ENCODE measurements at regions not wholly inside any gene's neighbourhood (a gene's known extent, or its start where the extent isn't known, plus 50 kb on each side); places are given as distances from the start of the nearest gene placed in this dataset.

DNA sequence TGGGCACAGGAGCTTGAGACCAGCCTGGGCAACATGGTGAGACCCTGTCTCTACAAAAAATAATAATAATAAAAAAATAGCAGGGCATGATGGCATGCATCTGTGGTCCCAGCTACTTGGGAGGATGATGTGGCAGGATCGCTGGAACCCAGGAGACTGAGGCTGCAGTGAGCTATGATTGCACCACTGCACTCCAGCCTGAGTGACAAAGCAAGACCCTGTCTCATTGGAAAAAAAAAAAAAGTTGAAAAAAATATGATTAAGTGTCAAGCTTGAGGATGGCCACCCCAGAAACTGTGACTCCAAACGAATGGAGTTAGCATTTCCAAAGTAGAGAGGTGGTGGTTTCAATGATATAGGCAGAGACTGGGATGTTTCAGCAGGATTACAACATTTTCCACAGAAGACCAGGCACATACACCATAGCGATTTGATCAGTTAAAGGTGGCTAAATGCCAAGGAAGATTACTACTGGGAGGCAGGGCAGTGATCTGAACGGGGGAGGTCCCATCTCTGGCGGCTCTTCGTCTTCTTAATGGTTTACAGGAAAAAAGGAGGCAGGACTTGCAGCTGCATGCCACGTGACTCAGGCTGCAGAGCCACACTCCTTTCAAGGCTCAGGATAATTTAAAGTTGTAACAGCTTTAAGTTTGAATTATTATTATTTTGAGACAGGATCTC lies 250.6 kb upstream of the GALNT17 start:
- Mint-ChIP-seq H3K27ac (no peak overlapping the region), H3K9me3 (peaks cover 0 to 27% (median 6%) of the 10 kb centered on the region in 7 donors), H3K4me1 (no peaks in the 10 kb centered on the region), H3K36me3 (no peaks in the 10 kb centered on the region), H3K4me3 (no peak overlapping the region), H3K27me3 (ENCODE audit: low read depth in 3 of 3) (peaks cover 0 to 1% (median 0%) of the 10 kb centered on the region in 3 donors)
- TF ChIP-seq, protein P1, sequence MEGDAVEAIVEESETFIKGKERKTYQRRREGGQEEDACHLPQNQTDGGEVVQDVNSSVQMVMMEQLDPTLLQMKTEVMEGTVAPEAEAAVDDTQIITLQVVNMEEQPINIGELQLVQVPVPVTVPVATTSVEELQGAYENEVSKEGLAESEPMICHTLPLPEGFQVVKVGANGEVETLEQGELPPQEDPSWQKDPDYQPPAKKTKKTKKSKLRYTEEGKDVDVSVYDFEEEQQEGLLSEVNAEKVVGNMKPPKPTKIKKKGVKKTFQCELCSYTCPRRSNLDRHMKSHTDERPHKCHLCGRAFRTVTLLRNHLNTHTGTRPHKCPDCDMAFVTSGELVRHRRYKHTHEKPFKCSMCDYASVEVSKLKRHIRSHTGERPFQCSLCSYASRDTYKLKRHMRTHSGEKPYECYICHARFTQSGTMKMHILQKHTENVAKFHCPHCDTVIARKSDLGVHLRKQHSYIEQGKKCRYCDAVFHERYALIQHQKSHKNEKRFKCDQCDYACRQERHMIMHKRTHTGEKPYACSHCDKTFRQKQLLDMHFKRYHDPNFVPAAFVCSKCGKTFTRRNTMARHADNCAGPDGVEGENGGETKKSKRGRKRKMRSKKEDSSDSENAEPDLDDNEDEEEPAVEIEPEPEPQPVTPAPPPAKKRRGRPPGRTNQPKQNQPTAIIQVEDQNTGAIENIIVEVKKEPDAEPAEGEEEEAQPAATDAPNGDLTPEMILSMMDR (IDR thresholded peaks at IDR 0.05) = no peak
- no peaks in the 10 kb centered on the region for H3K36me3 ChIP-seq (replicated peaks in 1 of 2; ENCODE audit: control insufficient read depth in 1 of 2, insufficient read depth in 2 of 2, low read length in 2 of 2)
- no peak overlapping the region for H2AFZ ChIP-seq (ENCODE audit: insufficient read depth, low read depth, low read length, poor library complexity, severe bottlenecking)
- WGBS (ENCODE audit: insufficient coverage) = 72% methylated on average over 4 of the region's 7 CpGs
- no peak overlapping the region for H3K4me2 ChIP-seq (replicated peaks; ENCODE audit: extremely low read depth, low read length, poor library complexity, severe bottlenecking)
- no peaks in the 10 kb centered on the region for H3K27me3 ChIP-seq (ENCODE audit: control insufficient read depth in 2 of 2, insufficient read depth in 2 of 2, low read length in 2 of 2)
- no peak for DNase-seq
- peaks cover 0 to 30% of the 10 kb centered on the region in 2 donors for H3K9me3 ChIP-seq (replicated peaks in 1 of 2; ENCODE audit: control insufficient read depth in 1 of 2, insufficient read depth in 1 of 2, low read length in 2 of 2)
- no peaks in the 10 kb centered on the region for H3K79me2 ChIP-seq (ENCODE audit: insufficient read depth, low read length)
- no peaks in the 10 kb centered on the region for H3K4me1 ChIP-seq (ENCODE audit: control insufficient read depth in 1 of 2, insufficient read depth in 2 of 2, low read length in 2 of 2)
- H3K27ac ChIP-seq (ENCODE audit: low read depth in 1 of 2, low read length in 2 of 2) = no peak overlapping the region
- H3K4me3 ChIP-seq (replicated peaks in 1 of 3; ENCODE audit: low read depth in 2 of 3, low read length in 3 of 3) = no peak overlapping the region
- H4K20me1 ChIP-seq (ENCODE audit: insufficient read depth, low read length) = no peaks in the 10 kb centered on the region
- H3K9ac ChIP-seq (ENCODE audit: insufficient read depth, low read length, poor library complexity, severe bottlenecking) = no peak overlapping the region
- intact Hi-C loops (cut with micrococcal nuclease) = loop anchor here in 1 of 2 donors (5.0 kb wide), 1 partner anchor 36 kb away; no protein-coding TSS in a partner anchor

DNA sequence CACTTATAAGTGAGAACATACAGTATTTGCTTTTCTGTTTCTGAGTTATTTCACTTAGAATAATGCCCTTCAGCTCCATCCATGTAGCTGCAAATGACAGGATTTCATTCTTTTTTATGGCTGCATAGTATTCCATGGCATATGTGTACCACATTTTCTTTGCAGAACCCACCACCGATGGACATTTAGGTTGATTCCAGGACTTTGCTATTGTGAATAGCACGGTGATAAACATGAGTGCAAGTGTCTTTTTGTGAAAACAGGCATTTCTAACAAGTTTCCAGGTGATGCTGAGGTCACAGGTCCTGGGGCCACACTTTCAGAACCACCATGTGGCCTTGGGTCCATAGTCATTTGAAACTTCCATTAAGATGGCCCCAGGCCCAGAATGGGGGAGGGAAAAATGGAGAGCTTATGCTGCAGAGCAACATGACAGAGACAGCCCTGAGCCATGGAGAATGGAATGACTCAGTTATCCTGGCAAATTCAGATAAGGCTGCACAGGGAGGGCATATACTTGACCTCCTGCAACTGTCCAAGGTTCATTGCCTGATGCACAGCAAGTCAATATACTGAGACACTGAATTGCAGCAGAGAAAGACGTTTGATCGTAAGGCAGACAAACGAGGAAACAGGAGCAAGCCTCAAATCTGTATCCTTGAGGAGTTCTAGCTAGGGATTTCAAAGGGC lies 248.0 kb upstream of the GALNT17 start:
- H3K9me3 ChIP-seq (replicated peaks in 1 of 2; ENCODE audit: control insufficient read depth in 1 of 2, insufficient read depth in 1 of 2, low read length in 2 of 2) = peaks cover 7 to 35% of the 10 kb centered on the region in 2 donors
- H3K27ac Mint-ChIP-seq = no peak overlapping the region
- H3K27me3 Mint-ChIP-seq (ENCODE audit: low read depth in 3 of 3) = peaks cover 0 to 1% (median 0%) of the 10 kb centered on the region in 3 donors
- no peak overlapping the region for H3K27ac ChIP-seq (ENCODE audit: low read depth in 1 of 2, low read length in 2 of 2)
- no peaks in the 10 kb centered on the region for H3K27me3 ChIP-seq (ENCODE audit: control insufficient read depth in 2 of 2, insufficient read depth in 2 of 2, low read length in 2 of 2)
- no peak overlapping the region for H3K4me2 ChIP-seq (replicated peaks; ENCODE audit: extremely low read depth, low read length, poor library complexity, severe bottlenecking)
- no peaks in the 10 kb centered on the region for H3K79me2 ChIP-seq (ENCODE audit: insufficient read depth, low read length)
- H4K20me1 ChIP-seq (ENCODE audit: insufficient read depth, low read length) = no peaks in the 10 kb centered on the region
- WGBS (ENCODE audit: insufficient coverage) = 61% methylated on average over 4 of the region's 5 CpGs
- no peak overlapping the region for H3K4me3 Mint-ChIP-seq
- H2AFZ ChIP-seq (ENCODE audit: insufficient read depth, low read depth, low read length, poor library complexity, severe bottlenecking) = no peak overlapping the region
- intact Hi-C loops (cut with micrococcal nuclease) = loop anchor here in 1 of 2 donors (5.0 kb wide), 1 partner anchor 33 kb away; no protein-coding TSS in a partner anchor
- TF ChIP-seq, protein P1 (IDR thresholded peaks at IDR 0.05) = no peak
- H3K4me1 ChIP-seq (ENCODE audit: control insufficient read depth in 1 of 2, insufficient read depth in 2 of 2, low read length in 2 of 2) = no peaks in the 10 kb centered on the region
- H3K4me3 ChIP-seq (replicated peaks in 1 of 3; ENCODE audit: low read depth in 2 of 3, low read length in 3 of 3) = no peak overlapping the region
- H3K9ac ChIP-seq (ENCODE audit: insufficient read depth, low read length, poor library complexity, severe bottlenecking) = no peak overlapping the region
- no peaks in the 10 kb centered on the region for H3K36me3 ChIP-seq (replicated peaks in 1 of 2; ENCODE audit: control insufficient read depth in 1 of 2, insufficient read depth in 2 of 2, low read length in 2 of 2)
- H3K4me1 Mint-ChIP-seq = no peaks in the 10 kb centered on the region
- H3K36me3 Mint-ChIP-seq = no peaks in the 10 kb centered on the region
- H3K9me3 Mint-ChIP-seq = peaks cover 5 to 30% (median 11%) of the 10 kb centered on the region in 7 donors
- DNase-seq = no peak

Measured in CD14-positive monocyte (primary cell).